ENCODE measurements at regions not wholly inside any gene's neighbourhood (a gene's known extent, or its start where the extent isn't known, plus 50 kb on each side); places are given as distances from the start of the nearest gene placed in this dataset.

GRCh38 chr12:86551146-86551571 lies 295.0 kb upstream of the MGAT4C start:
- TF ChIP-seq SCRT2 (tag by site-specific recombination; IDR thresholded peaks at IDR 0.05) (no peak), CTCF (tag by site-specific recombination; IDR thresholded peaks at IDR 0.05) (no peak), PRDM1 (tag by site-specific recombination; IDR thresholded peaks at IDR 0.05) (no peak), TRIM28 (IDR thresholded peaks at IDR 0.05; ENCODE audit: borderline replicate concordance, low read length) (no peak), ZNF549 (tag by site-specific recombination; IDR thresholded peaks at IDR 0.05) (no peak), ZNF423 (tag by site-specific recombination; IDR thresholded peaks at IDR 0.05) (no peak)
- TF ChIP-seq, protein P1, sequence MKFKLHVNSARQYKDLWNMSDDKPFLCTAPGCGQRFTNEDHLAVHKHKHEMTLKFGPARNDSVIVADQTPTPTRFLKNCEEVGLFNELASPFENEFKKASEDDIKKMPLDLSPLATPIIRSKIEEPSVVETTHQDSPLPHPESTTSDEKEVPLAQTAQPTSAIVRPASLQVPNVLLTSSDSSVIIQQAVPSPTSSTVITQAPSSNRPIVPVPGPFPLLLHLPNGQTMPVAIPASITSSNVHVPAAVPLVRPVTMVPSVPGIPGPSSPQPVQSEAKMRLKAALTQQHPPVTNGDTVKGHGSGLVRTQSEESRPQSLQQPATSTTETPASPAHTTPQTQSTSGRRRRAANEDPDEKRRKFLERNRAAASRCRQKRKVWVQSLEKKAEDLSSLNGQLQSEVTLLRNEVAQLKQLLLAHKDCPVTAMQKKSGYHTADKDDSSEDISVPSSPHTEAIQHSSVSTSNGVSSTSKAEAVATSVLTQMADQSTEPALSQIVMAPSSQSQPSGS (tag by site-specific recombination; IDR thresholded peaks at IDR 0.05; ENCODE audit: low read depth): no peak
